Endothelial cell of umbilical vein (primary cell): ENCODE measurements at regions not wholly inside any gene's neighbourhood (a gene's known extent, or its start where the extent isn't known, plus 50 kb on each side); places are given as distances from the start of the nearest gene placed in this dataset.

ENCODE experiments used
- BruUV-seq: library from RNA; stranded (reverse); fragments of 400-500 nt; replicated peaks from 2 replicates; lab custom pipeline; 2021; lab: Mats Ljungman, UMichigan
- CTCF ChIA-PET: fragments of 300-600, 350-600 bp; sonication (Branson Sonifier 250); formaldehyde crosslinking; loops from one replicate; lab custom pipeline; 2021; ENCODE audit warnings: antibody characterized with exemption, inconsistent platforms; lab: Charles Lee
- POLR2A ChIA-PET: fragments of 300-600, 350-600 bp; sonication (Branson Sonifier 250); formaldehyde crosslinking; loops from one replicate; lab custom pipeline; 2021; ENCODE audit warnings: antibody characterized with exemption, inconsistent platforms; lab: Charles Lee
- DNase-seq: peaks from one replicate; pipeline ENCODE4 v3.0.0-alpha.2; 2011; ENCODE audit warnings: low read depth, low spot score
- FAIRE-seq: peaks from 2 replicates; lab custom pipeline; 2011; peaks lifted over from hg19 to GRCh38; lab: Jason Lieb, UNC
- H2AFZ ChIP-seq: 2 replicates; pipeline ENCODE4 v1.6.0; 2012; ENCODE audit warnings: low read depth, low read length, control low read depth, inconsistent platforms
- H3K27ac ChIP-seq: 2 replicates; pipeline ENCODE4 v1.5.1; 2011; ENCODE audit warnings: low read depth, mild to moderate bottlenecking, control low read depth, low read length, moderate library complexity; ENCODE audit not compliant: insufficient read depth
- H3K27me3 ChIP-seq, 2 experiments: 2 replicates each; pipeline versions ENCODE4 v1.6.0 to v1.6.1; 2011; ENCODE audit warnings: low read length in 2 of 2, mixed read lengths in 1 of 2; ENCODE audit not compliant: control insufficient read depth in 2 of 2, insufficient read depth in 2 of 2
- H3K36me3 ChIP-seq, 2 experiments: 2 replicates in 1 of 2; 3 replicates in 1 of 2; pipeline ENCODE4 v1.5.1; 2011; ENCODE audit warnings: low read length in 2 of 2, mild to moderate bottlenecking in 1 of 2, moderate library complexity in 1 of 2; ENCODE audit not compliant: control insufficient read depth in 2 of 2, insufficient read depth in 2 of 2; ENCODE audit errors: extremely low read depth in 1 of 2
- H3K4me1 ChIP-seq: 3 replicates; pipeline ENCODE4 v1.5.1; 2011; ENCODE audit warnings: mild to moderate bottlenecking, low read length; ENCODE audit not compliant: control insufficient read depth, insufficient read depth; ENCODE audit errors: extremely low read depth
- H3K4me2 ChIP-seq: 2 replicates; pipeline ENCODE4 v1.6.1; 2011; ENCODE audit warnings: low read length, control low read depth, mixed read lengths; ENCODE audit not compliant: insufficient read depth
- H3K4me3 ChIP-seq, 3 experiments: fragments of 200-600 bp in 1 of 3; sonication (generic), shearing (Covaris generic) in 1 of 3; replicated peaks in 1 of 3; 2 replicates each; pipeline ENCODE4 v1.5.1; 2011 to 2016; ENCODE audit warnings: control low read depth in 3 of 3, low read length in 3 of 3, mild to moderate bottlenecking in 2 of 3, inconsistent platforms in 1 of 3, low read depth in 1 of 3, moderate library complexity in 1 of 3; ENCODE audit not compliant: insufficient read depth in 1 of 3
- H3K79me2 ChIP-seq: 2 replicates; pipeline ENCODE4 v1.6.0; 2012; ENCODE audit warnings: low read length, inconsistent platforms; ENCODE audit not compliant: control insufficient read depth, insufficient read depth
- H3K9ac ChIP-seq: replicated peaks from 2 replicates; pipeline ENCODE3; 2011; ENCODE audit warnings: low read length, control low read depth; ENCODE audit not compliant: insufficient read depth; ENCODE audit errors: extremely low read depth
- H3K9me1 ChIP-seq: replicated peaks from 3 replicates; pipeline ENCODE4 v1.6.0; 2011; ENCODE audit warnings: mild to moderate bottlenecking, low read length; ENCODE audit not compliant: control insufficient read depth, insufficient read depth; ENCODE audit errors: extremely low read depth
- H3K9me3 ChIP-seq: replicated peaks from 2 replicates; pipeline ENCODE4 v1.5.1; 2012; ENCODE audit warnings: low read length, inconsistent platforms; ENCODE audit not compliant: control insufficient read depth, insufficient read depth
- H4K20me1 ChIP-seq: replicated peaks from 2 replicates; pipeline ENCODE3; 2011; ENCODE audit warnings: mild to moderate bottlenecking, low read length; ENCODE audit not compliant: control insufficient read depth, insufficient read depth; ENCODE audit errors: extremely low read depth
- EZH2 ChIP-seq: IDR thresholded peaks from 2 replicates; pipeline ENCODE4 v1.6.1; 2012; ENCODE audit warnings: borderline replicate concordance, low read depth, mild to moderate bottlenecking, moderate library complexity, low read length, inconsistent platforms; ENCODE audit not compliant: severe bottlenecking
- FOS ChIP-seq: IDR thresholded peaks from 2 replicates; pipeline ENCODE4 v1.6.1; 2011; ENCODE audit warnings: mild to moderate bottlenecking, low read length, moderate library complexity, borderline replicate concordance; ENCODE audit not compliant: insufficient read depth
- GATA2 ChIP-seq: IDR thresholded peaks from 2 replicates; pipeline ENCODE4 v1.7.0; 2011; ENCODE audit warnings: low read depth, mild to moderate bottlenecking, moderate library complexity, mixed read lengths, low read length; ENCODE audit not compliant: insufficient read length, insufficient read depth
- JUN ChIP-seq: IDR thresholded peaks from 2 replicates; pipeline ENCODE4 v1.6.1; 2011; ENCODE audit warnings: borderline replicate concordance, low read depth; ENCODE audit not compliant: insufficient read length, insufficient read depth
- MAX ChIP-seq: IDR thresholded peaks from 2 replicates; pipeline ENCODE4 v1.6.1; 2011; ENCODE audit not compliant: insufficient read depth, insufficient read length
- MYC ChIP-seq: IDR thresholded peaks from one replicate; pipeline ENCODE4 v1.6.1; 2011; ENCODE audit warnings: mild to moderate bottlenecking, low read depth, low read length
- POLR2A ChIP-seq: IDR thresholded peaks from 2 replicates; pipeline ENCODE4 v1.6.1; 2012; ENCODE audit warnings: low read depth, mild to moderate bottlenecking, control low read depth, low read length
- POLR2AphosphoS5 ChIP-seq: IDR thresholded peaks from 2 replicates; pipeline ENCODE4 v1.6.1; 2012; ENCODE audit warnings: low read depth, mild to moderate bottlenecking, control low read depth, low read length, moderate library complexity; ENCODE audit not compliant: insufficient read depth
- dilution Hi-C: fragments of 300-500 bp; cut with MboI; formaldehyde crosslinking; loops from one replicate; pipeline ENCODE4 v1.15.0; 2019; ENCODE audit warnings: low sequenced_read_pairs; ENCODE audit not compliant: extremely low pct_ligation_motif_present
- intact Hi-C: fragments of 100-400 bp; cut with micrococcal nuclease; formaldehyde crosslinking; loops from one replicate; pipeline ENCODE4 v1.10.0; 2022
- TF ChIP-seq, protein P1 (sequence below), 2 donors: IDR thresholded peaks; 1 replicate in 1 of 2; 2 replicates in 1 of 2; pipeline ENCODE4 v1.5.1; 2011; ENCODE audit warnings: low read length in 2 of 2, mild to moderate bottlenecking in 2 of 2, moderate library complexity in 2 of 2, control low read depth in 1 of 2, inconsistent platforms in 1 of 2, low read depth in 1 of 2; ENCODE audit not compliant: insufficient read depth in 1 of 2; ENCODE audit errors: extremely low read depth in 1 of 2

DNA sequence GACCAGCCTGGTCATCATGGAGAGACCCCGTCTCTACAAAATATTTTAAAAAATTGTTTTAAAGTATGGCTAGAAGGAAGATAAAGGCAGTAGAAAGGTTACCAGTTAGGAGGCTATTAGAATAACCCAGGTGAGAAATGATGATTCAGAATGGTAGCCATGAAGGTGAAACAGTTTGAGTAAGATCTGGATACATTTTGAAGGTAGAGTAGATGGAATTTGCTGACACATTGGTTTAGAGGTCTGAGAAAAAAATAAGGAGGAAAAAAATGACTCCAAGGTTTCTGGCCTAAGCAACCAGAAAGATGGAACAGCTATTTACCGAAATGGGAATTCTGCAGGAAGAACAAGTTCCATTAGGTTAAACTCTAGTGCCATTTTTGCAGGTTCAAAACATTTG, 167.9 kb upstream of the TAB2 start:
- no peak overlapping the region for H3K27ac ChIP-seq
- TF ChIP-seq FOS (no peak), MYC (no peak), GATA2 (no peak), POLR2A (no peak), JUN (no peak), POLR2AphosphoS5 (no peak), EZH2 (no peak), MAX (no peak)
- TF ChIP-seq, protein P1, sequence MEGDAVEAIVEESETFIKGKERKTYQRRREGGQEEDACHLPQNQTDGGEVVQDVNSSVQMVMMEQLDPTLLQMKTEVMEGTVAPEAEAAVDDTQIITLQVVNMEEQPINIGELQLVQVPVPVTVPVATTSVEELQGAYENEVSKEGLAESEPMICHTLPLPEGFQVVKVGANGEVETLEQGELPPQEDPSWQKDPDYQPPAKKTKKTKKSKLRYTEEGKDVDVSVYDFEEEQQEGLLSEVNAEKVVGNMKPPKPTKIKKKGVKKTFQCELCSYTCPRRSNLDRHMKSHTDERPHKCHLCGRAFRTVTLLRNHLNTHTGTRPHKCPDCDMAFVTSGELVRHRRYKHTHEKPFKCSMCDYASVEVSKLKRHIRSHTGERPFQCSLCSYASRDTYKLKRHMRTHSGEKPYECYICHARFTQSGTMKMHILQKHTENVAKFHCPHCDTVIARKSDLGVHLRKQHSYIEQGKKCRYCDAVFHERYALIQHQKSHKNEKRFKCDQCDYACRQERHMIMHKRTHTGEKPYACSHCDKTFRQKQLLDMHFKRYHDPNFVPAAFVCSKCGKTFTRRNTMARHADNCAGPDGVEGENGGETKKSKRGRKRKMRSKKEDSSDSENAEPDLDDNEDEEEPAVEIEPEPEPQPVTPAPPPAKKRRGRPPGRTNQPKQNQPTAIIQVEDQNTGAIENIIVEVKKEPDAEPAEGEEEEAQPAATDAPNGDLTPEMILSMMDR (IDR thresholded peaks at IDR 0.05; ENCODE audit: extremely low read depth in 1 of 2, insufficient read depth in 1 of 2, low read depth in 1 of 2, low read length in 2 of 2): no peak
- H3K9me3 ChIP-seq: no peaks in the 10 kb centered on the region
- no TSS peak for BruUV-seq
- CTCF ChIA-PET: no interaction called here
- POLR2A ChIA-PET: no interaction called here
- H3K4me3 ChIP-seq: no peak overlapping the region
- DNase-seq (no peak), FAIRE-seq (no peak)
- no peaks in the 10 kb centered on the region for H3K9me1 ChIP-seq
- dilution Hi-C loops (no loop called here), intact Hi-C loops (no loop called here)
- no peaks in the 10 kb centered on the region for H4K20me1 ChIP-seq
- H3K4me1 ChIP-seq: no peaks in the 10 kb centered on the region
- H3K79me2 ChIP-seq: no peaks in the 10 kb centered on the region
- H3K4me2 ChIP-seq: no peak overlapping the region
- H3K36me3 ChIP-seq: no peaks in the 10 kb centered on the region
- no peak overlapping the region for H3K9ac ChIP-seq
- no peak overlapping the region for H2AFZ ChIP-seq
- no peaks in the 10 kb centered on the region for H3K27me3 ChIP-seq
